Activated effector memory CD4-positive, alpha-beta T cell treated with anti-CD3 and anti-CD28 coated beads, Interleukin-2, amount 50 U/mL, for 16 hours (primary cell): ENCODE measurements at regions not wholly inside any gene's neighbourhood (a gene's known extent, or its start where the extent isn't known, plus 50 kb on each side); places are given as distances from the start of the nearest gene placed in this dataset.
"Not testable (repeated sequence)": the region's sequence is repeated elsewhere in the genome, so short reads cannot be mapped to it uniquely, and the experiment has no call there.

Experiments
- DNase-seq: peaks from one replicate; pipeline ENCODE4 v3.0.0-alpha.2; 2020

GRCh38 chr10:47145290-47145934 lies 154.6 kb upstream of the GDF10 start:
- DNase-seq: no peak

- no peak for DNase-seq
Measured at GRCh38 chr10:47146572-47146971, 153.4 kb upstream of the GDF10 start.

DNA sequence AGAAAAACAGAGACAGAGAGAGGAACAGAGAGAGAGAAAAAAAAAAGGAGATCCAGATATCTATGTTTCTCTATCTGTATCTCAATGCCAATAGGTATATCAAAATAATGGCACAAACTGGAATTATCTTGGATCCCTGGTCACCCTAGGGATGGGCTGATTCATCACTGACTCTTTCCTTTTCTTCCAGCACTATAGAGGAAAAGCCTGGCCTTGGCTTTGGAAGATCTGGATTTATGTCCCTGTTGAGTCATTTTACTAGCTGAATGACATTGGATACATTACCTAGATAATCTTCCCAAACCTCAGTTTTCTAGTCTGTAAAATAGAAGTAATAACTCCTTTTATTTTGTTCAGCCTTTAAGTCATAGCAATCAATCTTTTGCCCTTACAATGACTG lies 152.8 kb upstream of the GDF10 start:
- DNase-seq: no peak

- DNase-seq: no peak
Measured at GRCh38 chr10:47150581-47150980, 149.4 kb upstream of the GDF10 start.

DNA sequence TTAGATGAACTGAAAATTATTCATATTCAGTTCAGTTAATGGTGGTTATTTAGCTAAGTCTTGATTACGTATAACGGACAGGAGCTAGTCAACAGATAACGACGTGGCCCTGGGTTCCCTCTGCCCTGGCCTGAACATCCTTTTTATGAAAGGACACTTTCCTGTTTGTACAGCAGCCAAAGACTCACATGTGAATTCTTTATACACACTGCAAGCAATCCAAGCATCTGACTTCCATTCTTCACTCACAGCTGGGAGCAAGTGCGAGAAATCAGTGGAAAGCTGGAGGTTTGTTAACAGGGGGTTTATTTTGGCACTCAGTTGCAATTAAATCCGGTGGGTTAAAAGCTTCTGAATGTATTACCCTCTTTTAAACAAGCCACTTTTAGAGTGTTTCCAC lies 148.1 kb upstream of the GDF10 start:
- no peak for DNase-seq

GRCh38 chr10:47152861-47153349 lies 147.1 kb upstream of the GDF10 start:
- DNase-seq: no peak

- DNase-seq: no peak
Measured at GRCh38 chr10:47154762-47155161, 145.2 kb upstream of the GDF10 start.

GRCh38 chr10:47156873-47157272 lies 143.1 kb upstream of the GDF10 start:
- no peak for DNase-seq

- no peak for DNase-seq
Measured at GRCh38 chr10:47158116-47159071, 141.6 kb upstream of the GDF10 start.

DNA sequence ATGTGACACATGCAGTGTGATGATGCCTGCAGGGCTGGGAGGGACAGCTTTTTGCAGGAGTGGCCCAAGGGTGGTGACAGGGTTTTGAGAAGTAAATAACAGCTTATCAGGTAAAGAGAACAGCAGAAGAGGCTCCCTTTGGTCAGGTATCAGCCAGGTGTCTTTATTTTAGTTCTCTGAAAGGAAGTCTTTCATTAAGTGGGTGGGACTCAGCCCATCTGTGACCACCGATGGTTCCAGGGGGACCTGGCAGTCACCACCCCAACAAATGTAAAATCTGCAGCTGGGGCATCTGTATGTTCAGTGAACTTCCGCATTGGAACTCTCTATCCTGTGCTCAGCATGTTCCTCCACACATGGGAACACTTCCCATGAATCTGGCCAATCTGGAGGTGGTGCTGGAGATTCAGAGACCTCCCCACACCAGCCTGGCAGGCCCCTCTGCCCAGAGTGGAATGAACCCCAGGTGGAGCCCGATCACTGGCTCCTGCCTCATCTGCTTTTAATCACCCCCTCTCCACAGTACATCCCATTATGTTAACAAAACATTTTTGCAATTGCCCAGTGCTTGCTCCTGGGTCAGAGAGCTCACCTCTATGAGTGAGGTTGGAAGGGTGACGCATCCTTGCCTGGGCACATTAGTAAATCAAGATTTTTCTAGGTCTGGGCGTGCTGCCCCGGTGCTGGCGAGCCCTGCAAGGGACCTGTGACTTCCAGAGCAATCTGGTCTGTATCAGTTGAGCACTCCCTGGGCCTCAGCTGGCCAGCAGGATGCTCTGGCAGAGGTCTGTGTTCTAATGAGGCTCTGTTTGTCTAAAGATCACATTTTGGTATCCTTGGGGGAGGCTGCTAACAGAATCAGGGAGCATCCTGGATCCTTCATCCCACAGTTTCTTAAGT lies 140.4 kb upstream of the GDF10 start:
- DNase-seq: no peak

- DNase-seq: no peak
Measured at GRCh38 chr10:47160261-47160908, 139.6 kb upstream of the GDF10 start.

DNA sequence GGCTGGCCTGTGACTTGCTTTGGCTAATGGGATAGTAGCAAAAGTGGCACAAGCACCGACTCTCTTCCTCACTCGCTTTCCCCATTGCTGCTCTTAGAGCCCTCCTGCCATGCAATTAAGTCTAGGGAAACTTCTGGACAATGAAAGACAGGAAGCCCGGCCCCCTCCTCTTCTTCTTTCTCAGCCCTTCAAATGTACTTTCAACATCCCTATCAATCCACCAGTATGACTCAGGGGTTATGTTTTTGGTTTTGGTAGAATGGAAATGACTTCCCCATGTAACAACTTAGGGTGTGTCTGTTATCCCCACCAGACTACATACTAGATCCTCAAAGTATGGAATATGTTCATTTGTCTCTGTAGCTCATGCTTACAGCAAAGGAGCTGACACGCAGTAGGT lies 139.0 kb upstream of the GDF10 start:
- no peak for DNase-seq

GRCh38 chr10:47161465-47161864 lies 138.5 kb upstream of the GDF10 start:
- no peak for DNase-seq

GRCh38 chr10:47164126-47164799 lies 135.7 kb upstream of the GDF10 start:
- no peak for DNase-seq

DNA sequence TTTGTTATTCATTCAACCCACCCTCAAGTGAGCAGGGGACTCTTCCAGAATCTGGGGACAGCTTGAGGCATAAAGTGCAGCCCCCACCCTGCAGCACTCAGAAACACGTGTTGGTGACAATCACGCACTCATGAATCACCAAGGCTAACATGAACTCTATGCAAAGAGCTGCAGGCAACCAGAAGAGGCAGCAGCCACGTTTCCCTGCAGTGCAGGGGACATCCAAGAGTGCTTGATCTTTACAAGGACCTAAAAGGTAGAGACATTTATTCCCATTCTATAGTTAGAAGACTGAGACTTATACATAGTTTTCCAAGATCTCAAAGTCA lies 135.2 kb upstream of the GDF10 start:
- no peak for DNase-seq

- no peak for DNase-seq
Measured at GRCh38 chr10:47165168-47165710, 134.8 kb upstream of the GDF10 start.

GRCh38 chr10:47165711-47166404 lies 134.1 kb upstream of the GDF10 start:
- DNase-seq: peak; percentile 74

GRCh38 chr10:47166405-47166777 lies 133.6 kb upstream of the GDF10 start:
- DNase-seq: no peak

- not testable (repeated sequence) for DNase-seq
Measured at GRCh38 chr10:47166808-47167581, 133.0 kb upstream of the GDF10 start.

- no peak for DNase-seq
Measured at GRCh38 chr10:47167591-47167990, 132.4 kb upstream of the GDF10 start.
